GF-D8 (cell line): ENCODE measurements at regions not wholly inside any gene's neighbourhood (a gene's known extent, or its start where the extent isn't known, plus 50 kb on each side); places are given as distances from the start of the nearest gene placed in this dataset.

ENCODE experiments used
- DNase-seq: peaks from one replicate; lab custom pipeline; 2025; lab: John Stamatoyannopoulos, UW

DNA sequence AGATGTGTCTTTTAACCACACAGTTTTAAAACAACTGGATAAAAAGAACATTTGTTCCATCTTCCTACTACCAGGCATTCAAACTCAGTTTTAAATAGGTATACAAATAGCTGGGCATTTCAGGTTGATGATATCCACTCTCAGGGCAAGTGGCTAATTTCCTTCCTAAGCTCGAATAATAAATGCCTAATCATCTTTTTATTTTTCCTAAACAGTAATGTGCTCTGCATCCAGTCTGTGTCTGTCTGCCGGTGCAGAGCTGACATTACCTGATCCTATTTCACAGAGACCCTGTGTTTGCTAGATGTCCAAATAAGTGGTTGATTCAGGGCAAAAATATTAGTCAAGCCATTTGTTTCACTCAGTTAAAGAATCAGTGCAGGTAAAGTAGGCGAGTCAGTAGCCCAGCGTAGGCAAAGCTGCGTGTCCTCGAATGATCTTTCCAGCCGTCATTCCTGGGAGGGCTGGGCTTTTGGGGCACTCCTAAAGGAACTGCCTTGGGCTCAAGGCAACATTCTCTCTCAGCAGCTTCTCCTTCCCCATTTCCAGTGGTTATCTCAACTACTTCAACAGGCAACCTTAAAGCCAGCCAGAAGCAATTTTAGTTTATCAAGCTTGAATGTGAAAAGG lies 74.2 kb upstream of the BMP2 start:
- no peak for DNase-seq

DNA sequence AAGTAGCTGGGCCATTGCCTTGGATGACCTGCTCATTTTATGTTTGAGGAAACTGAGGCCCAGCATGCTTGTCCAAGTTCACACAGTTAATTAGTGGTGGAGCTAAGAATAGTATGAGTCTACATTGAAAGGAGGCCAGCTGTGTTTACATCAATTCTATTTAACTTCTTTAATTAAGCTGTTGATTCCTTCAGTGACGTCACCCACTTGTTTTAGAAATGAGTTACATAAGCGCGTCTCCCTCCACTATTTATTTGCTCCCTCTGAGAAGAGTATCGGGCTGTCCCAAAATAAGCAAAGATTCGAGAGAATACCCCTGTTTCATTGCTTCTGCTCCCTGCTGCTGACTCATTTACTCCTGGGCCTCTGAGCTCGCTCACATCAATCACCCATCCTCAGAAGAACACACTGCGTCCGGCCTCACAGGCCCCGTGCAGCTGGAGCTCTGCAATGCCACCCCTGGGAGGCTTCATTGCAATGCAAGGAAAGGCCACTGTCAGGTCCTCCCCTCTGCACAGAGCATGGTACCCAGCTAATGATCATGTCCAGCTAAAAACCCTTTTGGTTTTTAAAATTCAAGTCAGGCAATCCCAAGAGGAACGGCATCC lies 74.8 kb upstream of the BMP2 start:
- no peak for DNase-seq

DNA sequence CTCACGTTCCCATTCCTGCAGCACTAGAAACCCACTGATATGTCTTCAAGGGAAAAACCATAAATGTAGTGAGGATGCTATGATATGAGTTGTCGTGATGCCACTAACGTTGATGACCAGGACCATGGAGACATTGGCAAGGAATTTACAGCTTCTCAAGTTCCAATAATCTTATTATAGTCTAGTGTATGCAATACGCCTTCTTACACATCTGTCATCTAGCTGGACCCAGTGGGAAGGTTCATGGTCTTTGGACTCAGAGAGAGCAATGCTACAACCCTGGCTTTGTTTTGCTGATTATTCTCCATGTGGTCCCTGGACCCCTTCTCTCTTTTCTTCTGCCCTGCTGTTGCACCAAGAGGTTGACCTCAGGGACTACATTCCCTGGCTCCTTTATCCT lies 76.0 kb upstream of the BMP2 start:
- DNase-seq, result no peak

DNA sequence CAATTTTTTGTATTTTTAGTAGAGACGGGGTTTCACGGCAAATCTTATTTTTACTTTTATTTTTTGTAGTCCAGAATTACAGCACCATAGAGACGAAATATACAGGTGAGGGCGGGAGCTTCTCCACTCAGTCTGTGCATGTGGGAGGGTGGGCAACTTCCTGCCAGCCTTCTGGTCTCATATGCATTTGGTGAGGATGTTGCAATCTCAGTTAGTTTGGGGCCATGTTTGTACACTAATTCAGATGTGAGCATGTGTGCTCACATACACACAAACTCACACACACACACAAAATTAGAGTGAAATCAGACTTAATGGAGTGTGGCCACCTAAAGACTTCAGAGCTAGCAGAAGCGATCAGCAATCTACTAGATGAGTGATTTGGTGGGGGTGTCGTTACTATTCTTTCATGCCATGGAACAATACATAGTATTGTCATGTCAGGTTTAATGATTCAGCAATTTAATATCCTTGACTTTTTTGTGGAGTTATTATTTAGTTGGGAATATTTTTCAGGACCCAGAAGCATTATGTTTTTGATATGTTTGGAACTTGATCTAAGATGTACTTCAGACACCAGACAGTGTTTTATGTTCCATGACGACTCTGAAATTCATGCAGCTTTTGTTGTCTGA lies 78.0 kb upstream of the BMP2 start:
- no peak for DNase-seq

DNA sequence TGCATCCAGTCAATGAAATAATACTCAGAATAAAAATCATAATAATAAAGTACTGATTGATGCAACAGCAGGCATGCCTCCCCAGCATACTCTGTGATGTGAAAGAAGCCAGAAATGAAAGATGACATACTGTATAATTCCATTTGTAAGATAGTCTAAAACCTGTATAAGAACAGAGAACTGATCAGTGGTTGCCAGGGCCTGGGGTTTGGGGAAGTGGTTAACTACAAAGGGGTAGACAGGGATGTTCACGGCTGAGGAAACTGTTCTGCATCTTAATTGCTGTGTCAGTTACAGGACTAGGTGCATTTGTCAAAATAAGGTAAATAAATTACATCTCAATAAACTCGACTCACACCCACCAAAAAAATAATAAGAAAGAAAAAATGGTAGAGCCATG lies 81.3 kb upstream of the BMP2 start:
- DNase-seq, result no peak

DNA sequence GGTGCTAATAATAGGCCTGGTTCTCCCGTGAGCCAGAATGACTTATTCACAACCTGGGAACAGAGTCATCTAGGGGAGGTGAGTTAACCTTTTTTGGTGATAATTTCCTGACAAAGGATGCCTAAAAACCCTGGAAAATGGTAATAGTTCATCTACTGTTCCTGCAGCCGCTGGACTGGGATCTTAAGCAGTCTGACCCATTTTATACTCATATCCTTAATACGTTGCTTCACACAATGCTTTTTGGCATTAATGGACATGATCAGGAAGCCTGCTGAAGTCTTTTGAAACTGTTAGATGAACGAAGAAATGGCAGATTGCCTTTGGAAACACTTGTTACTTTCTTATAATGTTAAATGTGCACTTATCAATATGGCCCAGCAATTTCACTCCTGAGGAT lies 81.9 kb upstream of the BMP2 start:
- no peak for DNase-seq

DNA sequence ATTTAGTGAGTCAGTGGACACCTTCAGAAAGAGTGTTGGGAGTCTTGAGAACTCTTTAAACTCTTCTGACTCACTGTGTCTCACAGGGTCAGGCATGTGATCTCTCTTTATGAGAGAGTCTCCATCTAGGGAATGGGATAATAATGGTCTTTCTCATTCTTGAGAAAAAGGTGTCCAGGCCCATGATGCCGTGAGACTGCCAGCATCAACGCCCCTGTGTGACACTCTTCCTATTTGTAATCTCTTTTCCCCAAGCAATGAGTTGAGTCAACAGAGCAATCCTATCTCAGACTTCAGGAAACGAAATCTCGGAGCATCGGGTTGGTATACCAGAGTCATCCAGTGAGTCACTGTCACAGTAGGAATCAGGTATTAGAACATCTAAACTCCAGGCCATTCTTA lies 82.3 kb upstream of the BMP2 start:
- no peak for DNase-seq

DNA sequence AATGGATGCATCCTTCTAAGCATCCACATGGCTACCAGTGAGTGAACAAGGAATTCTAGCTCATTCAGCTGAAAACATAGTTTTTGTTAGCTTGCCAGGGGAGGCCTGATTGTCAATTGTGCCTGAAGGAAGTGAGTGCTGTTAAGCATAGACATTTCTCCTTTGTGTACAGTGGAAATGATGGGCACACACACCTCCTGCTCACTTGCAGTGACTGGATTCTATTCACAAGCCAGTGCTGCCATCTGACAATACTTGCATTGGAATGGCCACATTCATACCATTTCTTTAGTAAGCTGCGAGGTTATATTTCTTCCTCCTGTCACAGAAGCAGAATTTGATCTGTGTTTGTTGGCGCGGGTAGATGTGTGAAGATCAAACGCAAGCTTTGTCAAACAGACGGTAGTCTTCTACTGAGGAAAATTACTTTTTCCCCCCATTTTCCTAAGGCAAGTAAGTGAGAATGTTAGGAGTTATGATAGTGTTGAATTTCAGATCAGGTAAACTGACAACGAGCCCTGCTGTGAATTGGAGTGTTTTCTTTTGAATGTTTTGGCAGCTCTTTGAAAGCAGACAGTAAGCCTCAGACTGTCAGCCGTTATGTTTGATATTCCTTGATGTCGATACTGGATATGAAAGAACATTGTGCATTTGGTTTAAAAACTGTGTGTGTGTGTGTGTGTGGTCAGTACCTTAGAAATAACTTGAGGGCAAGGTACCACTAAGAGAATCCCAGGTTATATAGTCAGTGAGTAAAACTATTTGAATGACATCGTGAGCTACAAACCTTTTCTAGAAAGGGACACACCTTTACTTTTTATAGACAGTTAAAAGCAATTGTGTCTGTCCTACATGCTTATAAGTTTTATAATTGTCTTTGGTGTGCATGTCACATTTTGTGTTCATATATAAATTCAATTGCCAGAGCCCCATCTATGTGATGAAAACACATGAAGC lies 84.2 kb upstream of the BMP2 start:
- no peak for DNase-seq

DNA sequence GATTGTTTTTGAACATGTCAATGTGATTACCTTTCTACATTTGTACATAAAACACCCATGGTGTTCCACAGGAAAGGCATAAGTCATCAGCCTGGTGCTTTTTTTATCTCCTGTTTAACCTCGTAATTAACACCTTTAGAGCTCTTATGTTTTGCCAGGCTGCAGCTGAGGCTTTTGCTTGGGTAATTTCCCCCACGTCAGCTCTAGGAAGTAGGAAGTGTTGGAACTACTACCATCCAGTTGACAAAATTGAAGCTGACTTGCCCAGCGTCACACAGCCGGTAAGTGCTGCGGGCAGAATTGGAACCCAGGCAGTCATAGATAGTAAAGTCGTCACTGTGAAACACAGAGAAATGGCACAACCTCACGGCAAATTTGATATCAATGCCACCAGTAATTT lies 86.6 kb upstream of the BMP2 start:
- no peak for DNase-seq

DNA sequence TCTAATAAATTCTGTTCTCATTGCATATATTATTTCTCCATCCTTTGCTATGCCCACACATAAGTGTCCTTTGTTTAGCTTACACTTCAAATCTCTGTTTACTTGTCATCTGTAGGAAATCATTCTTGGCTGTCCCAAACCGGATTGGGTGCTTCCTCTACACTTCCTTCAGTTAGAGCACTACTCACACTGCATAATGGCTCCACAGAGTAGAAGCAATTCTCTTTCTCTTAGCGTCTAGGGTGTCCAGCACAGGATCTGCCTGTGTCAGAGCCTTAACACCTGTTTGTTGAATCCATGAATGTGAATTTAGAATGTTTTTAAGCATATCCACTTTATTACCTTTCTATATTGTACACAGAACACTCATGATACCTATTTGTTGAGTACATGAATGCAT lies 87.0 kb upstream of the BMP2 start:
- no peak for DNase-seq

DNA sequence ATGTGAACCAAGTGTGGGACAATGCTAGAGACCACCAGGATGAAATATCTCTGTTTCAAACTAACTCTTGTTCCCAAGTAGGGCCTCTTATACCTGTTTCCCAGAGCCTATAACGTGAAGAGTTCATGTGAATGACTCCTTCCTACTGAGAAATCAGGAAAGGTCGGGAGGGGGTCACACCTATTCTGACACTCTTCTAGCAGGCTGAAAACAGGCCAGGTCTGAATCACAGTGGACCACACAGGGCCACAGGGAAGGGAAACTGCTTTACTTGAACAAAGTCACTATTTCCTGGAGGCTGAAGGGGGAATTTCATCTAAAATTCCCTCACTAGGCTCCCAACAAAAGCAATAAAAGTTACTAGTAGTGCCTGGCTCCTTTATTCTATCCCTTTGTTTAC lies 88.4 kb upstream of the BMP2 start:
- no peak for DNase-seq

DNA sequence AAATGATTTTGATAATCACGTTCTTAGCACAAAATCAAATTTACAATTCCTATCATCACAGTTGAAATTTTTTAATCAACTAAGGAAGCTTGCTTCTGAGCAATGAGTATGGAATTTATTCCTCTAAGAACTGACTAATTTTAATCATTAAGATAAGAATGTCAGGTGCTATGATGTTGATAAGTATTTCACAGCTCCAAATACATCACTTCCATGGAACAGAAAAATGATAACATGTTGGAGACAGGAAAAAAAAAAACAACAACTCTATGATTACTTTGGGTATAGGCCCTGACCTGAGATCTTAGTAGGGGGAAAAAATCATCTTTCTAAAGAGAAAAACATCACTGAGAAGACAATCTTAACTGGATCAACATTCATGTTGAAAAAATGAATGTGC lies 89.4 kb upstream of the BMP2 start:
- no peak for DNase-seq

DNA sequence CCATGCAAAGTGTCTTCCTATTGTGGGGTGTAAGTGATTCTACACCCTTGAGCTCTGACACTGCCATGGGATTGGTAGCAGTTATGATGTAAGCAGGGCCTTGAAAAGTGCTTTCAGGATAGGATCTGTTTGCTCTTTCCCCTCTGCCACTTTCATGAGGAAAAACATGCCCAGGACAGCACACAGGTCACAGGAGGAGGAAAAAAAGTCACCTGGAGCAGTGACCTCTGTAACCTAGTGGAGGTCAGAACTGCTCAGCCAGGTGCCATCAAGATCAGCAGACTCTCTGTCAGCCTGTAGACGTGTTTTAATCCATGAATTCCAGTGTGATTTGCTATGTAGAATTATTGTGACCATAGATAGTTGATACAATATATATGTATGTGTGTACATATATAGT lies 92.7 kb upstream of the BMP2 start:
- no peak for DNase-seq

DNA sequence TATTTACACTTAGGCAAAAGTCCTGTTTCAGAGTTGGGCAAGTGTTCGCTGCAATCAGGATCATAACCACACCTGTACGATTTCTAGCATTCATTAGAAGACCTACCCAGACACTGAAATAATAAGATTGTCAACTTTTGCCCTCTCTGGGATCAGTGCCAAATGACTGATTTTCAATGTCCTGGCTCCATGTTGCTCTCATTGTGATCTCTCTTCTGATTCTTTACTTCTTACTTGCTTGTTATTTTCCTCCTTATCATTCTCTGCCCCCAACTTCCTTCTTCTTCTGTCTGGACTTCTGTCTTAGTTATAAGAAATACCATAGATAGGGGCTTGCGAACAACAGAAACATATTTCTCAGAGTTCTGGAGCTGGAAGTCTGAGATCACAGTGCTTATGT lies 94.4 kb upstream of the BMP2 start:
- DNase-seq, result no peak

DNA sequence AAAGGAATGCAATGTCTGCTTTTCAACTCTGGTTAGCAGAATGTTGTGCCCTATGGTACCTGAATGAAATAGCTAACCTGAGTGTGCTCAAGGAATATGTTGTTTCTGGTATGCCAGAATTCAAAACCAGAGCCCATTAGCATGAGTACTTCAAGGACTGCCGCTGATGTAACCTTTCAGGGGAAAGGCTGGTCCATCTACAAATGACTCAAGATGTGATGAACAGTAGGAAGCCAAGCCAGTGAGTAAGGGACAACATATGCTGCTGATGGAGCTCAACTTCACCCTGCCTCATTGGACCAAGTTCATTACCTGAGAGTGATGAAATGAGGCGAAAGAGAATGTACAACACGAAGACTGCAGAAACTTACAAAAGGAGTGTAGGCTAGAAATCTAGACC lies 95.7 kb upstream of the BMP2 start:
- DNase-seq, result no peak

DNA sequence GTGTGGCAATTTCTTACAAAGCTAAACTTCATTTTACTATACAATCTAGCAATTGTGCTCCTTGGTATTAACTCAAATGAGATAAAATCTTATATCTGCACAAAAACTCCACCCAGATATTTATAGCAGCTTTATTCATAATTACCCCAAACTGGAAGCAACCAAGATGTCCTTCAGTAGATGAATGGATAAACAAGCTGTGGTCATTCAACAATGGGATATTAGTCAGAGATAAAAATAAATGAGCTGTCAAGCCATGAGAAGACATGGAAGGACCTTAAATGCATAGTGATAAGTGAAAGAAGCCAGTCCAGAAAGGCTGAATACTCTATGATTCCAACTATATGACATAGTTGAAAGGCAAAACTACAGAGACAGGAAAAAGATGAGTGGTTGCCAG lies 98.9 kb upstream of the BMP2 start:
- DNase-seq, result no peak

DNA sequence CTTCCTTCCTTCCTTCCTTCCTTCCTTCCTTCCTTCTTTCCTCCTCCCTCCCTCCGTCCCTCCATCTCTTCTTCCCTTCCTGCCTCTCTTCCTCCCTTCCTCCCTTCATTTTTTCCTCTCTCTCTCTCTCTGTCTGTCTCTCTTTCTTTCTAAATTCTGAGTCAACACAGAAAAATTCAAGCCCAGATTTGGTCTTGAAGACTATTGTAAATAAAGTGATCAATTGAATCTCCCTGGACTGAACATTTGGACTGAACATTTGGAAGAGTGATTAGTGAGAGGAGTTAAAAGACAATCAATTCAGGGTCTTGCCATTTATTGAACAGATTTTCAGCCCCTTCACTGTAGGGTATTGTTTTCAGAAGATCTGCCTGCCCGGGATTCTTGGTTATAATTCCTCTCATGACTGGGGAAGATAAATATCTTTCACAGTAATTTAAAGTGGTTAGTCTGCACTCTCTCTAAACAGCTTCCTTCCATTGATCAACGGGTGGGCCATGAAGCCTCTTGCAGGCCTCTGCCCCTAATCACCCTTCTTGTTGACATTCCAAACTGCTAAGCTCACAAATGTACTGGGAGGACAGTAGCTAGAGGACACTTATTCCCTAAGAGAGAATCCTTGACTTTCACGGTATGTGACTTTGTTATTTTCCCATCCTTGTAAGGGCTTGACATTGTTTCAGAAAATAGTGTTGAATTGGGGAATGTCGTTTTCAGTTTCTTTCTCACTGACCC lies 101.7 kb upstream of the BMP2 start:
- DNase-seq, result no peak

DNA sequence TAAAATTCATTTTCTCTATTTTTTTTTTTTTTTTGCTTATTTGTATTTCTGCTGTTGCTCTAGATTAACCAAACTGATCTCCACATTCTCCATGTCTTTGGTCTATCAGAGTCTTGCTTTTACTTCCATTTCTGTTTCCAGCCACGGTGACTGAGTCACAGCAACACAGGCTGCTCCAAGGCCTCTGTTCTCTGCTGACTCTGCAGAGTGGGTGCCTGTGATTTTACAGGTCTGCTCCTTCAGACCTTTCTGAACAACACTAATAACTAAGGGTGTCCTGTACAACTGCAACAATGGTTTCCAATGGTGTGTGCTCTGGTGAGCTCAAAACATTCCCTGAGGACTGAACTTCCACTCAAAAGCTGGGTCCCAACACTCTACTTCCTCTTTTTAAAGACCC lies 102.3 kb upstream of the BMP2 start:
- DNase-seq, result no peak

DNA sequence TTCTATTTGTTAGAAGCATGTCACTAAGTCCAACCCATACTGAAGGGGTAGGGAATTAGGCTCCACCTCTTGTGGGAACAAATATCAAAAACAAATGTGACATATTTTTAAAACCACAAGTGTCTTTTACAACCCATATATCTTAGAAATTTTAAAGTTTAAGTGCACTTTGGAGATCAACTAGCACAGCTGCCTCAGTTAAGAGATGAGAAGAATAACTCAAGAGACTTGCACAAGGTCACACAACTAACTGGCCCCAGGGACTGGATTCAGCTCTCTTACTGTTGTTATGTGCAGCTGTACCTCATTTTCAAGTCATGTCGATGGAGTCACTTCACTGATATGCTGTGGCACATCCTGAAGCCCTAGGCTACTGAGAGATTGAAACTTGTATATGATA lies 102.9 kb upstream of the BMP2 start:
- no peak for DNase-seq

DNA sequence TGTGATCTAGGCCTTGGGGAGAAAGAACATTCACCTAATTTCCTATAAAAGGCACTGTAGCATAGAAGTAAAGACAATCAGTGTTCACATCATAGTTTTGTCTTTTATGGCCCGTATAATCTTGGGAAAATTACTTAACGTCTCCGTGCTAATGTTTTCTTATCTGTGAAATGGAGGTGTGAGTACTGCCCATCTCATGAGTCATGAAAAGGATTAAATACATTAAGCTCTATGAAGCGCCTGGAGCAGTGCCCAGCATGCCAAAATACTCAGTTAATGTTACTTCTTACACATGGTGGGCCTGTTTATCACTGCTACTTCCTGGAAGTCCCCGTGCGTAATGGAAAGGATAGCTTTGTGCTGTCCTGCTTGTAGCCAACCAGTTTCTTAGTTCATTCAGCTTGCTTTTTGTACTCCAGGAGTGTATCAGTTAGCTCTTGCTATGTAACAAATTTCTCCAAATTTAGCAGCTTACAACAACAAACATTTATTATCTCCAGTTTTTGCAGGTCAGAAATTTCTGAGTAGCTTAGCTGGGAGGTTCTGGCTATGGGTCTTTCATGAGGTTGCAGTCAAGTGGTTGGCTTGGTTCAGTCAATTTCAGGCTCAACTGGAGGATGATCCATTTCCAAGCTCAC lies 103.6 kb upstream of the BMP2 start:
- DNase-seq, result no peak

DNA sequence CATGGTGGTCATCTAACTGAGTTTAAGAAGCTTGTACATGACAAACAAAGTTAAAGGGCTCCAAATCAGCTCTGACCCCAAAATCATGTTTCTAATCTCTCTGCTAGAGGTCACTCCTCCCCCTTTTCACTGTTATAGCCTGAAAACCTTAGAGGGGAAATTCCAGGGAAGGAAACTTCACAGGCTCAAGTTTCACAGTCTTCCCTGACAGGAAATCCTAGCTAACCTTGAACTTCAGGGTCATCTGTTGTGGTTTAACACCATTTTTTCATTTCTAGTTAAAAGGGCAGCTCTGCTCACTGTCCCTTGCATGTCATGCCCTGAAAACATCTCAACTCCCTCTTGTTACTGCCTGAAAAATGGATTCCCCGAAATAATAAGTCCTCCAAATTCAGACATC lies 104.4 kb upstream of the BMP2 start:
- DNase-seq, result no peak

DNA sequence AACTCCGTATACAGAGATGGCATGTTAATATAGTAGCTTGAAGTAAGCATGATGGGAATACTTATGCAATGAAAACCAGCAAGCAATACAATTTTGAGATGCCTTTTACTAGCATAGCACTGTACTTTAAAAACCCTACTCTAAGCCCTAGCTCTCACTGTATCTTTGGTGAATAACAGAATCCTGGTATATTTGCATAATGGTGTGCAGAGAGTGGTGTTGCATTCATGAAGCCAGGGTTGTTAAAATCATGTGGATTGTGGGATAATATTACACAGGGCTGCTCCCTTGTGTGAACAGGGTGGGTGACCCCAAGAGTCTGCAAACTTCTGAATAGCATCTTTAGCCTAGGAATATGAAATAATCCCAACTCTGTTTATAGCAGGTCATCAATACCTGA lies 105.2 kb upstream of the BMP2 start:
- no peak for DNase-seq
